Central memory CD4-positive, alpha-beta T cell (primary cell): ENCODE measurements at regions not wholly inside any gene's neighbourhood (a gene's known extent, or its start where the extent isn't known, plus 50 kb on each side); places are given as distances from the start of the nearest gene placed in this dataset.

ENCODE experiments used
- DNase-seq: peaks from one replicate; pipeline ENCODE4 v3.0.0; 2022

GRCh38 chr12:58547217-58547616, 373.1 kb downstream of the LRIG3 start:
- no peak for DNase-seq

GRCh38 chr12:58548801-58549200, 371.5 kb downstream of the LRIG3 start:
- no peak for DNase-seq

- no peak for DNase-seq
Measured at GRCh38 chr12:58554522-58555157, 365.7 kb downstream of the LRIG3 start.

- no peak for DNase-seq
Measured at GRCh38 chr12:58557171-58557570, 363.1 kb downstream of the LRIG3 start.

GRCh38 chr12:58557661-58558060, 362.6 kb downstream of the LRIG3 start:
- DNase-seq: no peak

- DNase-seq: no peak
Measured at GRCh38 chr12:58563621-58564020, 356.7 kb downstream of the LRIG3 start.

- DNase-seq: no peak
Measured at GRCh38 chr12:58564721-58565120, 355.6 kb downstream of the LRIG3 start.

GRCh38 chr12:58566599-58566998, 353.7 kb downstream of the LRIG3 start:
- DNase-seq: no peak

- DNase-seq: no peak
Measured at GRCh38 chr12:58567189-58567588, 353.1 kb downstream of the LRIG3 start.

- no peak for DNase-seq
Measured at GRCh38 chr12:58570411-58570810, 349.9 kb downstream of the LRIG3 start.

- DNase-seq: no peak
Measured at GRCh38 chr12:58575256-58575655, 345.0 kb downstream of the LRIG3 start.

- no peak for DNase-seq
Measured at GRCh38 chr12:58576081-58576480, 344.2 kb downstream of the LRIG3 start.

GRCh38 chr12:58576916-58577315, 343.4 kb downstream of the LRIG3 start:
- DNase-seq: no peak

GRCh38 chr12:58580095-58580494, 340.2 kb downstream of the LRIG3 start:
- DNase-seq: no peak

GRCh38 chr12:58583529-58583928, 336.8 kb downstream of the LRIG3 start:
- DNase-seq: no peak

- DNase-seq: no peak
Measured at GRCh38 chr12:58583940-58584339, 336.4 kb downstream of the LRIG3 start.

- no peak for DNase-seq
Measured at GRCh38 chr12:58584880-58585279, 335.4 kb downstream of the LRIG3 start.

- DNase-seq: no peak
Measured at GRCh38 chr12:58586762-58587161, 333.5 kb downstream of the LRIG3 start.

GRCh38 chr12:58588770-58589169, 331.5 kb downstream of the LRIG3 start:
- DNase-seq: no peak

- no peak for DNase-seq
Measured at GRCh38 chr12:58592475-58593207, 327.7 kb downstream of the LRIG3 start.

- DNase-seq: no peak
Measured at GRCh38 chr12:58593557-58594304, 326.6 kb downstream of the LRIG3 start.

- no peak for DNase-seq
Measured at GRCh38 chr12:58596381-58596780, 323.9 kb downstream of the LRIG3 start.

GRCh38 chr12:58601529-58601928, 318.8 kb downstream of the LRIG3 start:
- DNase-seq: no peak

GRCh38 chr12:58602179-58602578, 318.1 kb downstream of the LRIG3 start:
- DNase-seq: no peak
